H1 (cell line): ENCODE measurements at regions not wholly inside any gene's neighbourhood (a gene's known extent, or its start where the extent isn't known, plus 50 kb on each side); places are given as distances from the start of the nearest gene placed in this dataset.
A peak's percentile ranks its signal among the peaks of the same experiment; 100 is the strongest.

Experiments used
- CTCF ChIA-PET: fragments of 300-600 bp; sonication (Branson Sonifier 250); formaldehyde crosslinking; loops from one replicate; lab custom pipeline; 2021; ENCODE audit not compliant: partially characterized antibody; lab: Charles Lee
- POLR2A ChIA-PET: fragments of 300-600 bp; sonication (Branson Sonifier 250); formaldehyde crosslinking; loops from one replicate; lab custom pipeline; 2021; ENCODE audit warnings: inconsistent platforms; ENCODE audit not compliant: partially characterized antibody; lab: Charles Lee
- DNase-seq, 2 experiments: peaks; one replicate each; pipeline versions ENCODE4 v3.0.0 to v3.0.0-alpha.2; 2010 to 2022; ENCODE audit warnings: low spot score in 2 of 2, low read depth in 1 of 2, mixed read lengths in 1 of 2
- FAIRE-seq: peaks from 2 replicates; lab custom pipeline; 2011; peaks lifted over from hg19 to GRCh38; lab: Jason Lieb, UNC
- H2AFZ ChIP-seq: 2 replicates; pipeline ENCODE4 v1.8.1; 2012; ENCODE audit warnings: low read length, inconsistent platforms
- H2AK5ac ChIP-seq: 2 replicates; pipeline ENCODE4 v1.6.1; 2013; ENCODE audit warnings: low read depth, low read length
- H2BK120ac ChIP-seq: replicated peaks from 2 replicates; pipeline ENCODE3; 2013; ENCODE audit warnings: low read depth, low read length, inconsistent platforms
- H2BK12ac ChIP-seq: 2 replicates; pipeline ENCODE4 v1.6.1; 2013; ENCODE audit warnings: low read depth, low read length
- H2BK15ac ChIP-seq: 2 replicates; pipeline ENCODE4 v1.6.1; 2013; ENCODE audit warnings: low read length
- H2BK20ac ChIP-seq: 2 replicates; pipeline ENCODE4 v1.6.1; 2013; ENCODE audit warnings: low read length
- H2BK5ac ChIP-seq: 2 replicates; pipeline ENCODE4 v1.6.1; 2013; ENCODE audit warnings: low read depth, low read length
- H3K14ac ChIP-seq: 2 replicates; pipeline ENCODE4 v1.6.1; 2013; ENCODE audit warnings: inconsistent platforms; ENCODE audit not compliant: insufficient read length
- H3K18ac ChIP-seq: 2 replicates; pipeline ENCODE4 v1.6.1; 2013; ENCODE audit warnings: low read length; ENCODE audit errors: extremely low read depth
- H3K23ac ChIP-seq: 2 replicates; pipeline ENCODE4 v1.6.1; 2013; ENCODE audit warnings: inconsistent platforms; ENCODE audit not compliant: insufficient read length
- H3K23me2 ChIP-seq: 2 replicates; pipeline ENCODE4 v1.6.1; 2013; ENCODE audit warnings: low read depth, low read length
- H3K27ac ChIP-seq: 2 replicates; pipeline ENCODE4 v1.6.1; 2011; ENCODE audit warnings: low read depth, low read length, inconsistent platforms
- H3K27me3 ChIP-seq, 4 experiments: replicated peaks in 1 of 4; 1 replicate in 1 of 4; 2 replicates in 3 of 4; pipeline versions ENCODE4 v1.6.1 to v1.8.1; 2011 to 2013; ENCODE audit warnings: low read length in 3 of 4, mild to moderate bottlenecking in 3 of 4, inconsistent platforms in 2 of 4, mixed read lengths in 2 of 4, moderate library complexity in 1 of 4; ENCODE audit not compliant: control insufficient read depth in 3 of 4, insufficient read depth in 3 of 4; ENCODE audit errors: extremely low read depth in 1 of 4
- H3K36me3 ChIP-seq, 4 experiments: 2 replicates each; pipeline versions ENCODE4 v1.6.1 to v1.8.1; 2011 to 2013; ENCODE audit warnings: mild to moderate bottlenecking in 4 of 4, low read length in 3 of 4, moderate library complexity in 2 of 4, control low read depth in 1 of 4, inconsistent platforms in 1 of 4; ENCODE audit not compliant: insufficient read depth in 4 of 4, control insufficient read depth in 2 of 4
- H3K4ac ChIP-seq: replicated peaks from 2 replicates; pipeline ENCODE3; 2013; ENCODE audit warnings: low read length, low read depth, mixed read lengths, inconsistent platforms; ENCODE audit not compliant: insufficient read length
- H3K4me1 ChIP-seq, 4 experiments: replicated peaks in 1 of 4; 1 replicate in 1 of 4; 2 replicates in 3 of 4; pipeline versions ENCODE4 v1.6.1 to v1.8.1; 2011 to 2013; ENCODE audit warnings: low read length in 3 of 4, inconsistent platforms in 2 of 4, mixed read lengths in 1 of 4; ENCODE audit not compliant: insufficient read depth in 4 of 4, control insufficient read depth in 3 of 4
- H3K4me2 ChIP-seq, 2 experiments: 2 replicates each; pipeline versions ENCODE4 v1.6.1 to v1.8.1; 2011 to 2013; ENCODE audit warnings: low read depth in 2 of 2, low read length in 2 of 2, control low read depth in 1 of 2, inconsistent platforms in 1 of 2, mild to moderate bottlenecking in 1 of 2; ENCODE audit not compliant: insufficient read depth in 1 of 2
- H3K4me3 ChIP-seq, 4 experiments: fragments of 200-600, 300-600 bp in 1 of 4; sonication (generic), shearing (Covaris generic), sonication (Bioruptor Twin) in 1 of 4; 2 replicates each; pipeline versions ENCODE4 v1.5.1 to v1.8.1; 2011 to 2016; ENCODE audit warnings: low read length in 4 of 4, low read depth in 3 of 4, control low read depth in 2 of 4, inconsistent platforms in 2 of 4, mild to moderate bottlenecking in 2 of 4, mixed read lengths in 1 of 4, moderate library complexity in 1 of 4; ENCODE audit not compliant: insufficient read depth in 2 of 4; ENCODE audit errors: extremely low read depth in 1 of 4
- H3K56ac ChIP-seq: replicated peaks from 2 replicates; pipeline ENCODE3; 2013; ENCODE audit warnings: low read depth, mild to moderate bottlenecking, mixed read lengths, low read length, inconsistent platforms; ENCODE audit not compliant: insufficient read length
- H3K79me1 ChIP-seq: 2 replicates; pipeline ENCODE4 v1.6.1; 2013; ENCODE audit warnings: low read depth, low read length, control low read depth
- H3K79me2 ChIP-seq, 2 experiments: 2 replicates each; pipeline versions ENCODE4 v1.6.1 to v1.8.1; 2012 to 2013; ENCODE audit warnings: low read length in 2 of 2, mild to moderate bottlenecking in 2 of 2, inconsistent platforms in 1 of 2; ENCODE audit not compliant: insufficient read depth in 2 of 2, control insufficient read depth in 1 of 2
- H3K9ac ChIP-seq, 4 experiments: replicated peaks in 1 of 4; 1 replicate in 1 of 4; 2 replicates in 3 of 4; pipeline versions ENCODE4 v1.6.1 to v1.8.1; 2011 to 2013; ENCODE audit warnings: low read depth in 3 of 4, low read length in 3 of 4, control low read depth in 2 of 4, mild to moderate bottlenecking in 2 of 4, moderate library complexity in 2 of 4, inconsistent platforms in 1 of 4; ENCODE audit errors: extremely low read depth in 1 of 4
- H3K9me3 ChIP-seq, 2 experiments: 2 replicates each; pipeline versions ENCODE4 v1.6.1 to v1.8.1; 2012 to 2013; ENCODE audit warnings: mild to moderate bottlenecking in 2 of 2, moderate library complexity in 2 of 2, control low read depth in 1 of 2, inconsistent platforms in 1 of 2, low read depth in 1 of 2, low read length in 1 of 2, mixed read lengths in 1 of 2; ENCODE audit not compliant: insufficient read depth in 2 of 2
- H4K20me1 ChIP-seq, 2 experiments: replicated peaks in 1 of 2; 2 replicates each; pipeline versions ENCODE3 to v1.8.1; 2011 to 2013; ENCODE audit warnings: inconsistent platforms in 2 of 2, low read length in 2 of 2, mild to moderate bottlenecking in 1 of 2; ENCODE audit not compliant: insufficient read depth in 2 of 2, control insufficient read depth in 1 of 2
- H4K5ac ChIP-seq: 2 replicates; pipeline ENCODE4 v1.6.1; 2013; ENCODE audit warnings: low read length, low read depth, mixed read lengths, inconsistent platforms; ENCODE audit not compliant: insufficient read length
- H4K8ac ChIP-seq: 2 replicates; pipeline ENCODE4 v1.8.0; 2013; ENCODE audit warnings: mild to moderate bottlenecking, moderate library complexity, low read length, inconsistent platforms; ENCODE audit not compliant: insufficient read depth; ENCODE audit errors: extremely low read depth
- H4K91ac ChIP-seq: replicated peaks from 2 replicates; pipeline ENCODE3; 2013; ENCODE audit warnings: low read length, mixed read lengths, inconsistent platforms; ENCODE audit not compliant: insufficient read length
- ASH2L ChIP-seq: fragments of 200-600, 300-600 bp; sonication (generic); IDR thresholded peaks from one replicate; pipeline ENCODE4 v1.7.1; 2017; ENCODE audit warnings: low read length
- RNF2 ChIP-seq: fragments of 200-900, 300-1000 bp; sonication (generic); IDR thresholded peaks from 2 replicates; pipeline ENCODE4 v1.7.1; 2016; ENCODE audit warnings: borderline replicate concordance, low read depth, mild to moderate bottlenecking, antibody characterized with exemption, low read length; ENCODE audit not compliant: poor library complexity, severe bottlenecking; ENCODE audit errors: missing control alignments
- WGBS, 2 experiments: shearing (Covaris generic) in 1 of 2; methylation state at CpG; one replicate each; pipeline versions ENCODE4 v1.1.6 to v1.1.7; 2013 to 2015; ENCODE audit warnings: low lambda C conversion rate in 2 of 2, mixed read lengths in 2 of 2, inconsistent platforms in 1 of 2, low coverage in 1 of 2, missing lambda C conversion rate in 1 of 2; ENCODE audit not compliant: insufficient replicate concordance in 2 of 2, insufficient coverage in 1 of 2, insufficient read length in 1 of 2; ENCODE audit errors: extremely low coverage in 1 of 2, missing lambda C conversion rate in 1 of 2; 5-methylcytosine and 5-hydroxymethylcytosine counted together

DNA sequence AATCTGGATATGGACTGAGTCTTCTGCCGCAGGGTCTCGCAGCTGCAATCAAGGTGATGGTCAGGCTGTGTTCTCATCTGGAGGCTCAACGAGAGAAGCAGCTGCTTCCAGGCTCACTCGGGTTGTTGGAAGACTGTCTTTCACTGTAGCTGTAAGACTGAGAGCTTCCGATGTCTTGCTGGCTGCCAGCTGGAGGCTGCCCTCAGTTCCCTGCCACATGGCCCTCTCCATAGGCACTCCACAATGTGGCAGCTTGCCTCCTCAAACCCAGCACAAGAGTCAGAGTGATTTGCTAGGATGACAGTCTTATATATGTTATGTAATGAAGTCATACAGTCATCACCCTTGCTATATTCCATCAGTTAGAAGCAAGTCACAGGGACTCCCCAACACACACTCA is 290.5 kb upstream of the CDYL start:
- Histone ChIP-seq H3K9me3 (peaks cover 4 to 5% of the 10 kb centered on the region in 2 experiments; a peak in 1 of 4 replicates), H4K20me1 (no peaks in the 10 kb centered on the region), H3K18ac (no peak overlapping the region), H2BK12ac (peak overlapping the region; percentile 82), H2BK15ac (0 out of 2 replicates have a peak overlapping the region, but pooled peaks have one; percentile 14), H4K91ac (no peak overlapping the region), H2AK5ac (0 out of 2 replicates have a peak overlapping the region, but pooled peaks have one; percentile 91), H2BK120ac (no peak overlapping the region), H3K4me2 (no peak overlapping the region), H2BK20ac (peak overlapping the region; percentile 73; the same call in 1 of the 2 replicates), H3K23me2 (no peaks in the 10 kb centered on the region), H3K27ac (no peak overlapping the region), H3K56ac (no peak overlapping the region), H3K4me1 (peaks cover 6 to 30% (median 9%) of the 10 kb centered on the region in 4 experiments), H3K27me3 (no peaks in the 10 kb centered on the region; a peak in 1 of 7 replicates), H2BK5ac (no peak overlapping the region), H3K79me2 (no peaks in the 10 kb centered on the region), H3K4me3 (no peak overlapping the region), H3K14ac (no peak overlapping the region), H4K8ac (no peak overlapping the region), H3K4ac (no peak overlapping the region), H3K36me3 (no peaks in the 10 kb centered on the region; a peak in 1 of 8 replicates), H2AFZ (no peak overlapping the region), H3K23ac (no peak overlapping the region), H3K9ac (no peak overlapping the region), H4K5ac (no peak overlapping the region), H3K79me1 (no peaks in the 10 kb centered on the region)
- TF ChIP-seq RNF2: no peak
- TF ChIP-seq ASH2L: no peak
- FAIRE-seq: no peak
- ChIA-PET POLR2A (no interaction called here), CTCF (interaction anchor here (1.1 kb wide), 1 partner anchor 471 kb away, joined by 4 read pairs; no protein-coding TSS in a partner anchor)
- DNase-seq: no peak
- 92% methylated on average over 5 of the region's 5 CpGs; no CpG with 5 or more reads in 1 of the 2 experiments for WGBS, 2 experiments
